H1 (cell line): ENCODE measurements at regions not wholly inside any gene's neighbourhood (a gene's known extent, or its start where the extent isn't known, plus 50 kb on each side); places are given as distances from the start of the nearest gene placed in this dataset.

ENCODE experiments used
- CTCF ChIA-PET: fragments of 300-600 bp; sonication (Branson Sonifier 250); formaldehyde crosslinking; loops from one replicate; lab custom pipeline; 2021; ENCODE audit not compliant: partially characterized antibody; lab: Charles Lee
- POLR2A ChIA-PET: fragments of 300-600 bp; sonication (Branson Sonifier 250); formaldehyde crosslinking; loops from one replicate; lab custom pipeline; 2021; ENCODE audit warnings: inconsistent platforms; ENCODE audit not compliant: partially characterized antibody; lab: Charles Lee
- DNase-seq, 2 experiments: peaks; one replicate each; pipeline versions ENCODE4 v3.0.0 to v3.0.0-alpha.2; 2010 to 2022; ENCODE audit warnings: low spot score in 2 of 2, low read depth in 1 of 2, mixed read lengths in 1 of 2
- FAIRE-seq: peaks from 2 replicates; lab custom pipeline; 2011; peaks lifted over from hg19 to GRCh38; lab: Jason Lieb, UNC
- H2AFZ ChIP-seq: 2 replicates; pipeline ENCODE4 v1.8.1; 2012; ENCODE audit warnings: low read length, inconsistent platforms
- H2AK5ac ChIP-seq: 2 replicates; pipeline ENCODE4 v1.6.1; 2013; ENCODE audit warnings: low read depth, low read length
- H2BK120ac ChIP-seq: replicated peaks from 2 replicates; pipeline ENCODE3; 2013; ENCODE audit warnings: low read depth, low read length, inconsistent platforms
- H2BK12ac ChIP-seq: 2 replicates; pipeline ENCODE4 v1.6.1; 2013; ENCODE audit warnings: low read depth, low read length
- H2BK15ac ChIP-seq: 2 replicates; pipeline ENCODE4 v1.6.1; 2013; ENCODE audit warnings: low read length
- H2BK20ac ChIP-seq: 2 replicates; pipeline ENCODE4 v1.6.1; 2013; ENCODE audit warnings: low read length
- H2BK5ac ChIP-seq: 2 replicates; pipeline ENCODE4 v1.6.1; 2013; ENCODE audit warnings: low read depth, low read length
- H3K14ac ChIP-seq: 2 replicates; pipeline ENCODE4 v1.6.1; 2013; ENCODE audit warnings: inconsistent platforms; ENCODE audit not compliant: insufficient read length
- H3K18ac ChIP-seq: 2 replicates; pipeline ENCODE4 v1.6.1; 2013; ENCODE audit warnings: low read length; ENCODE audit errors: extremely low read depth
- H3K23ac ChIP-seq: 2 replicates; pipeline ENCODE4 v1.6.1; 2013; ENCODE audit warnings: inconsistent platforms; ENCODE audit not compliant: insufficient read length
- H3K23me2 ChIP-seq: 2 replicates; pipeline ENCODE4 v1.6.1; 2013; ENCODE audit warnings: low read depth, low read length
- H3K27ac ChIP-seq: 2 replicates; pipeline ENCODE4 v1.6.1; 2011; ENCODE audit warnings: low read depth, low read length, inconsistent platforms
- H3K27me3 ChIP-seq, 4 experiments: replicated peaks in 1 of 4; 1 replicate in 1 of 4; 2 replicates in 3 of 4; pipeline versions ENCODE4 v1.6.1 to v1.8.1; 2011 to 2013; ENCODE audit warnings: low read length in 3 of 4, mild to moderate bottlenecking in 3 of 4, inconsistent platforms in 2 of 4, mixed read lengths in 2 of 4, moderate library complexity in 1 of 4; ENCODE audit not compliant: control insufficient read depth in 3 of 4, insufficient read depth in 3 of 4; ENCODE audit errors: extremely low read depth in 1 of 4
- H3K36me3 ChIP-seq, 4 experiments: 2 replicates each; pipeline versions ENCODE4 v1.6.1 to v1.8.1; 2011 to 2013; ENCODE audit warnings: mild to moderate bottlenecking in 4 of 4, low read length in 3 of 4, moderate library complexity in 2 of 4, control low read depth in 1 of 4, inconsistent platforms in 1 of 4; ENCODE audit not compliant: insufficient read depth in 4 of 4, control insufficient read depth in 2 of 4
- H3K4ac ChIP-seq: replicated peaks from 2 replicates; pipeline ENCODE3; 2013; ENCODE audit warnings: low read length, low read depth, mixed read lengths, inconsistent platforms; ENCODE audit not compliant: insufficient read length
- H3K4me1 ChIP-seq, 4 experiments: replicated peaks in 1 of 4; 1 replicate in 1 of 4; 2 replicates in 3 of 4; pipeline versions ENCODE4 v1.6.1 to v1.8.1; 2011 to 2013; ENCODE audit warnings: low read length in 3 of 4, inconsistent platforms in 2 of 4, mixed read lengths in 1 of 4; ENCODE audit not compliant: insufficient read depth in 4 of 4, control insufficient read depth in 3 of 4
- H3K4me2 ChIP-seq, 2 experiments: 2 replicates each; pipeline versions ENCODE4 v1.6.1 to v1.8.1; 2011 to 2013; ENCODE audit warnings: low read depth in 2 of 2, low read length in 2 of 2, control low read depth in 1 of 2, inconsistent platforms in 1 of 2, mild to moderate bottlenecking in 1 of 2; ENCODE audit not compliant: insufficient read depth in 1 of 2
- H3K4me3 ChIP-seq, 4 experiments: fragments of 200-600, 300-600 bp in 1 of 4; sonication (generic), shearing (Covaris generic), sonication (Bioruptor Twin) in 1 of 4; 2 replicates each; pipeline versions ENCODE4 v1.5.1 to v1.8.1; 2011 to 2016; ENCODE audit warnings: low read length in 4 of 4, low read depth in 3 of 4, control low read depth in 2 of 4, inconsistent platforms in 2 of 4, mild to moderate bottlenecking in 2 of 4, mixed read lengths in 1 of 4, moderate library complexity in 1 of 4; ENCODE audit not compliant: insufficient read depth in 2 of 4; ENCODE audit errors: extremely low read depth in 1 of 4
- H3K56ac ChIP-seq: replicated peaks from 2 replicates; pipeline ENCODE3; 2013; ENCODE audit warnings: low read depth, mild to moderate bottlenecking, mixed read lengths, low read length, inconsistent platforms; ENCODE audit not compliant: insufficient read length
- H3K79me1 ChIP-seq: 2 replicates; pipeline ENCODE4 v1.6.1; 2013; ENCODE audit warnings: low read depth, low read length, control low read depth
- H3K79me2 ChIP-seq, 2 experiments: 2 replicates each; pipeline versions ENCODE4 v1.6.1 to v1.8.1; 2012 to 2013; ENCODE audit warnings: low read length in 2 of 2, mild to moderate bottlenecking in 2 of 2, inconsistent platforms in 1 of 2; ENCODE audit not compliant: insufficient read depth in 2 of 2, control insufficient read depth in 1 of 2
- H3K9ac ChIP-seq, 4 experiments: replicated peaks in 1 of 4; 1 replicate in 1 of 4; 2 replicates in 3 of 4; pipeline versions ENCODE4 v1.6.1 to v1.8.1; 2011 to 2013; ENCODE audit warnings: low read depth in 3 of 4, low read length in 3 of 4, control low read depth in 2 of 4, mild to moderate bottlenecking in 2 of 4, moderate library complexity in 2 of 4, inconsistent platforms in 1 of 4; ENCODE audit errors: extremely low read depth in 1 of 4
- H3K9me3 ChIP-seq, 2 experiments: 2 replicates each; pipeline versions ENCODE4 v1.6.1 to v1.8.1; 2012 to 2013; ENCODE audit warnings: mild to moderate bottlenecking in 2 of 2, moderate library complexity in 2 of 2, control low read depth in 1 of 2, inconsistent platforms in 1 of 2, low read depth in 1 of 2, low read length in 1 of 2, mixed read lengths in 1 of 2; ENCODE audit not compliant: insufficient read depth in 2 of 2
- H4K20me1 ChIP-seq, 2 experiments: replicated peaks in 1 of 2; 2 replicates each; pipeline versions ENCODE3 to v1.8.1; 2011 to 2013; ENCODE audit warnings: inconsistent platforms in 2 of 2, low read length in 2 of 2, mild to moderate bottlenecking in 1 of 2; ENCODE audit not compliant: insufficient read depth in 2 of 2, control insufficient read depth in 1 of 2
- H4K5ac ChIP-seq: 2 replicates; pipeline ENCODE4 v1.6.1; 2013; ENCODE audit warnings: low read length, low read depth, mixed read lengths, inconsistent platforms; ENCODE audit not compliant: insufficient read length
- H4K8ac ChIP-seq: 2 replicates; pipeline ENCODE4 v1.8.0; 2013; ENCODE audit warnings: mild to moderate bottlenecking, moderate library complexity, low read length, inconsistent platforms; ENCODE audit not compliant: insufficient read depth; ENCODE audit errors: extremely low read depth
- H4K91ac ChIP-seq: replicated peaks from 2 replicates; pipeline ENCODE3; 2013; ENCODE audit warnings: low read length, mixed read lengths, inconsistent platforms; ENCODE audit not compliant: insufficient read length
- CBX5 ChIP-seq: fragments of 300-800, 300-1000 bp; sonication (generic); IDR thresholded peaks from 2 replicates; pipeline ENCODE4 v1.7.1; 2016; ENCODE audit warnings: antibody characterized with exemption, low read length, low read depth
- CTBP2 ChIP-seq: IDR thresholded peaks from 2 replicates; pipeline ENCODE4 v1.7.0; 2011; ENCODE audit warnings: borderline replicate concordance, mild to moderate bottlenecking, moderate library complexity, mixed read lengths, low read length; ENCODE audit not compliant: insufficient read depth, insufficient read length
- KDM1A ChIP-seq: fragments of 200-600, 300-600 bp; sonication (generic); IDR thresholded peaks from 2 replicates; pipeline ENCODE4 v1.7.1; 2016; ENCODE audit warnings: mild to moderate bottlenecking, low read length, borderline replicate concordance
- KDM4A ChIP-seq: IDR thresholded peaks from one replicate; pipeline ENCODE4 v1.7.1; 2012; ENCODE audit warnings: low read depth, mild to moderate bottlenecking, moderate library complexity, low read length, inconsistent platforms; ENCODE audit not compliant: severe bottlenecking
- POLR2A ChIP-seq, 2 experiments: IDR thresholded peaks; 1 replicate in 1 of 2; 2 replicates in 1 of 2; pipeline ENCODE4 v1.6.1; 2011; ENCODE audit warnings: low read depth in 2 of 2, low read length in 2 of 2, mild to moderate bottlenecking in 2 of 2; ENCODE audit errors: control extremely low read depth in 1 of 2
- POLR2AphosphoS5 ChIP-seq: IDR thresholded peaks from 2 replicates; pipeline ENCODE4 v1.6.1; 2011; ENCODE audit warnings: low read depth, low read length
- RXRA ChIP-seq: IDR thresholded peaks from 2 replicates; pipeline ENCODE4 v1.6.1; 2011; ENCODE audit warnings: low read depth, mild to moderate bottlenecking, low read length, moderate library complexity; ENCODE audit not compliant: insufficient read depth
- SIRT6 ChIP-seq: IDR thresholded peaks from one replicate; pipeline ENCODE4 v1.7.1; 2012; ENCODE audit warnings: low read length, inconsistent platforms
- SP1 ChIP-seq: IDR thresholded peaks from 2 replicates; pipeline ENCODE4 v1.6.1; 2011; ENCODE audit warnings: low read depth, low read length
- SP4 ChIP-seq: IDR thresholded peaks from 2 replicates; pipeline ENCODE4 v1.6.1; 2012; ENCODE audit warnings: low read length, inconsistent platforms
- TAF7 ChIP-seq: optimal IDR thresholded peaks from 2 replicates; pipeline ENCODE3; 2011; ENCODE audit warnings: low read depth, mild to moderate bottlenecking, inconsistent platforms, low read length, moderate library complexity, borderline replicate concordance
- TCF12 ChIP-seq: IDR thresholded peaks from 2 replicates; pipeline ENCODE4 v1.6.1; 2011; ENCODE audit warnings: low read depth, mild to moderate bottlenecking, low read length
- whole genome bisulfite sequencing, 2 experiments: shearing (Covaris generic) in 1 of 2; methylation state at CpG; one replicate each; pipeline versions ENCODE4 v1.1.6 to v1.1.7; 2013 to 2015; ENCODE audit warnings: low lambda C conversion rate in 2 of 2, mixed read lengths in 2 of 2, inconsistent platforms in 1 of 2, low coverage in 1 of 2, missing lambda C conversion rate in 1 of 2; ENCODE audit not compliant: insufficient replicate concordance in 2 of 2, insufficient coverage in 1 of 2, insufficient read length in 1 of 2; ENCODE audit errors: extremely low coverage in 1 of 2, missing lambda C conversion rate in 1 of 2; 5-methylcytosine and 5-hydroxymethylcytosine counted together
- TF ChIP-seq, protein P1 (sequence below): IDR thresholded peaks from 2 replicates; pipeline ENCODE4 v1.6.1; 2011; ENCODE audit warnings: low read depth, mild to moderate bottlenecking, low read length; ENCODE audit not compliant: insufficient read depth

DNA sequence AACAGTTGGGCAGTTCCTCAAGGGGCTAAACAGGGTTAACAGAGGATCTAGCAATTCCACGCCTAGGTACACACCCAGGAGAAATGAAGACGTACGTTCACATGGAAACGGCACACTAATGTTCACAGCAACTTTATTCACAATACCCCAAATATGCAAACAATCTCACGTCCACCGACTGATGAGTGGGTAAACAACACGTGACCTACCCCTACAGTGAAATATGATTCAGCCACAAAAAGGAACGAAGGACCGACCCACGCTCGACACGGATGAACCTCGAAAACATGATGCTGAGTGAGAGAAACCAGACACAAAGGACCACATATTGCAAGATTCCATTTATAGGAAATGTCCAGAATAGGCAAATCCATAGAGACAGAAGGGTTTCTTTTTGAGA lies 112.7 kb downstream of the NCOR2 start:
- Histone ChIP-seq H2BK5ac (no peak overlapping the region), H3K79me2 (peaks cover 0 to 5% of the 10 kb centered on the region in 2 experiments; a peak in 1 of 4 replicates), H3K18ac (no peak overlapping the region), H3K4me2 (no peak overlapping the region), H3K56ac (no peak overlapping the region), H4K20me1 (peaks cover 11 to 15% of the 10 kb centered on the region in 2 experiments), H3K36me3 (peaks cover 0 to 19% (median 9%) of the 10 kb centered on the region in 4 experiments; a peak in 6 of 8 replicates), H3K27ac (no peak overlapping the region), H3K14ac (no peak overlapping the region), H3K23me2 (no peaks in the 10 kb centered on the region), H2BK12ac (no peak overlapping the region), H2AK5ac (no peak overlapping the region), H2BK15ac (no peak overlapping the region), H2BK120ac (no peak overlapping the region), H3K27me3 (no peaks in the 10 kb centered on the region), H4K91ac (no peak overlapping the region), H2BK20ac (no peak overlapping the region), H2AFZ (no peak overlapping the region), H4K5ac (no peak overlapping the region), H3K4ac (no peak overlapping the region), H3K9me3 (no peaks in the 10 kb centered on the region), H3K4me1 (peaks cover 0 to 8% (median 0%) of the 10 kb centered on the region in 4 experiments; a peak in 2 of 7 replicates), H4K8ac (no peak overlapping the region), H3K23ac (no peak overlapping the region), H3K4me3 (no peak overlapping the region), H3K9ac (no peak overlapping the region), H3K79me1 (peaks cover 13% of the 10 kb centered on the region)
- FAIRE-seq (no peak), DNase-seq (no peak)
- ChIA-PET CTCF (interaction anchor here (0.9 to 2.2 kb wide), 4 partner anchors 15 to 85 kb away, joined by 3 to 8 read pairs (median 4); no protein-coding TSS in a partner anchor), POLR2A (interaction anchor here (1.1 kb wide), 1 partner anchor 25 kb away, joined by 4 read pairs; no protein-coding TSS in a partner anchor)
- 89% methylated on average over 13 of the region's 13 CpGs; no CpG with 5 or more reads in 1 of the 2 experiments for WGBS, 2 experiments
- TF ChIP-seq SIRT6 (no peak), POLR2AphosphoS5 (no peak), SP1 (no peak), TAF7 (no peak), TCF12 (no peak), SP4 (no peak), CTBP2 (no peak), CBX5 (no peak), RXRA (no peak), KDM4A (no peak), KDM1A (no peak), POLR2A (IDR thresholded peaks at IDR 0.05; ENCODE audit: control extremely low read depth in 1 of 2, low read depth in 2 of 2, low read length in 2 of 2) (no peak)
- TF ChIP-seq, protein P1, sequence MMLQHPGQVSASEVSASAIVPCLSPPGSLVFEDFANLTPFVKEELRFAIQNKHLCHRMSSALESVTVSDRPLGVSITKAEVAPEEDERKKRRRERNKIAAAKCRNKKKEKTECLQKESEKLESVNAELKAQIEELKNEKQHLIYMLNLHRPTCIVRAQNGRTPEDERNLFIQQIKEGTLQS, result no peak
